GM10248 (cell line): ENCODE measurements at regions not wholly inside any gene's neighbourhood (a gene's known extent, or its start where the extent isn't known, plus 50 kb on each side); places are given as distances from the start of the nearest gene placed in this dataset.

Experiments used
- CTCF ChIA-PET: fragments of 300-600 bp; sonication (Branson Sonifier 250); formaldehyde crosslinking; extraction: SDS; loops from one replicate; lab custom pipeline; 2021; ENCODE audit warnings: antibody characterized with exemption; lab: Yijun Ruan, JAX
- POLR2A ChIA-PET: fragments of 350-650 bp; sonication (Branson Sonifier 250); formaldehyde crosslinking; extraction: SDS; loops from one replicate; lab custom pipeline; 2020; ENCODE audit warnings: antibody characterized with exemption; lab: Yijun Ruan, JAX
- DNase-seq: peaks from one replicate; pipeline ENCODE4 v3.0.0; 2012; ENCODE audit errors: extremely low spot score
- CTCF ChIP-seq: IDR thresholded peaks from 2 replicates; pipeline ENCODE4 v1.5.1; 2012; ENCODE audit warnings: mild to moderate bottlenecking, low read depth; ENCODE audit errors: extremely low read depth, missing control alignments, control extremely low read depth

DNA sequence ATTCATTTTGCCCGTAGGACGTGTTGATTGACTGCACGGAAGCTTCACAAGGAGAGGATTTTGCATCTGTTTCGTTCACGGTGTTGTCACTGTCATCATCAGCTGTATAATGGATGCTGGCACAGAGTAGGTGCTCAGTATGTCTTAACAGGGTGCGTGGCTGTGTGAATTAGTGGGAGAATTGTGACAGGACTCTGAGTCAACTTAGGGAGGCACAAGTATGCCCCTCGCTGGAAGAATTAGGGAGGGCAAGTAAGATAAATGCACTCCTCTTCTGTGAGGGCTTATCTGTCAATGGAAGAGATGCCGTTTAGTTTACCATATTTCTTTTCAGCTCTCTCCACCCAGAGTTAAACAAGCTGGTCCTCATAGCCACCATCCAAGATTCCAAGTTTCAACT lies 107.2 kb downstream of the TRIML1 start:
- ChIA-PET POLR2A (no interaction called here), CTCF (no interaction called here)
- no peak for DNase-seq
- no peak for TF ChIP-seq CTCF

DNA sequence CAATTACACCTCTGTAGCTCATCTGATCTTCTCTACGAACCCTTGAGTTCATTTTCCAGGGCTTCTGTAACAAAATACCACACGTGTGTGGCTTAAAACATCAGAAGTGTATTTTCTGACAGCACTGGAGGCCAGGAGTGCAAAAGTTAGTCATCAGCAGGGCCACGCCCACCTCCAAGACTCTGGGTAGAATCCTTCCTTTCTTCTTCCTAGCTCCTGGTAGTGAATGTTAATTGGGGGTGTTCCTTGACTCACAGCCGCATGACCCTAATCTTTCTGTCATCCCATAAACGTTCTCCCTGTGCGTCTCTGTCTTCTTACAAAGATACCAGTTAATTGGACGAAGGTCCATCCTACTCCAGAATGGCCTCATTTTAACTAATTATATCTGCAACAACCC lies 115.0 kb downstream of the TRIML1 start:
- TF ChIP-seq CTCF = no peak
- CTCF ChIA-PET = interaction anchor here (1.2 kb wide), 1 partner anchor 12 kb away, joined by 3 read pairs; no protein-coding TSS in a partner anchor
- POLR2A ChIA-PET = no interaction called here
- DNase-seq = no peak

GRCh38 chr4:188262464-188262863 lies 123.2 kb downstream of the TRIML1 start:
- ChIA-PET POLR2A (no interaction called here), CTCF (no interaction called here)
- DNase-seq = no peak
- TF ChIP-seq CTCF = no peak

DNA sequence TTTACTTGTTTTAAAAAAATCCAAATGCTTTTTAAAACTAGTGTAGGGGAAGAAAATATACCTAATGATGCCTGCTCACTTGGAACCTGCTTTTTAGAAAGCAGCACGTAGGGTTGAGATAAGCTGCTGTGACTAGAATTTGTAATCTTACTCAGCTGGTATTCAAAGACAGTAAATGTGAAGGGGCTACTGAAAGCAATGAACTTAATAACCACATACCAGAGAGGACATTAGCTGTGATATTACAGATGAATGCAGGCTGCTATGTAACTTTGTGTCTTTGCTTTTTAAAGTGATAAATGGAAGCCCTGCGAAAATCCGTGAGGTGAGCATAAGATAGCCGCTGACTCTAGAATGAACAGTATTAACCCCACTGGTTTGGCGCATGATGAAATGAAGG lies 124.1 kb downstream of the TRIML1 start:
- CTCF ChIA-PET = interaction anchor here (1.5 kb wide), 1 partner anchor 11 kb away, joined by 6 read pairs; no protein-coding TSS in a partner anchor
- DNase-seq = no peak
- POLR2A ChIA-PET = no interaction called here
- TF ChIP-seq CTCF = no peak

GRCh38 chr4:188266386-188266785 lies 127.1 kb downstream of the TRIML1 start:
- CTCF ChIA-PET = no interaction called here
- DNase-seq = no peak
- no peak for TF ChIP-seq CTCF
- POLR2A ChIA-PET = no interaction called here

DNA sequence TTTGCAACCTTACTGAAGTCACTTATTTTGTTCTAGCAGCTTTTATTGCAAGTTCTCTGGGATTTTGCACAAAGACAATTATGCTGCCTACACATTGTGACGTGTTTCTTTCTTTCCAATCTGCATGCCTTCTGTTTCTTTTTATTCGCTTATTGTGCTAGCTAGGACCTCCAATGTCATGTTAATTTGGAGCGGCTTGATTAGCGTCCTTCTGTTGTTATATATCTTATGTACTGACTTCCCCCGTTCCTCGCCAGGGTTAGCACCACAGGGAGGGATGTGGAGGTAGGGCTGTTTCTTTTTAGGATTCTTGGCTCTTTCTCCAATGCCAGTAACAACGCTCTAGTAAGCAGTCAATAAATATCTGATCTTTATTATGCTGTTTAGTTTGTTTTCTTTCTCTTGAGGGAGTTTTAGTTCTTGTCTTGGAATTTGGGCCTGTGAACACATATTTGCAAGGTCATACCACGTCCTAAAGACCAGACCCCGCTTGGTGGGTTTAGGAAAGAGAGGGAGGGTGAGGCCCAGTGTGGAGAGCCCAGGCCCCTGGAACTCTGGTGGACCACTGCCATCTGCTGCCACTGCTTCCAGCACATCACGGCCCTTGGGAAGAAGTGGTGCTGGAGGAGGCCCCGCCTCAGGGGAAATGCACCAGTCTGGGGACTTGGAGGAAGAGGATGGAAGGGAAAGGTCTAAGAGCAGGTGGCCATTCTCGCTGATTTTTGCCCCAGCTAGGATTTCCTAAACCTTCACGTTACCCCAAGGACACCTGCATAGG lies 129.1 kb downstream of the TRIML1 start:
- no peak for TF ChIP-seq CTCF
- no peak for DNase-seq
- ChIA-PET CTCF (no interaction called here), POLR2A (no interaction called here)
